Fibroblast of lung (primary cell): ENCODE measurements at regions not wholly inside any gene's neighbourhood (a gene's known extent, or its start where the extent isn't known, plus 50 kb on each side); places are given as distances from the start of the nearest gene placed in this dataset.

Experiments used
- CTCF ChIP-seq, 2 donors: IDR thresholded peaks in 1 of 2; conservative IDR thresholded peaks in 1 of 2; 1 replicate in 1 of 2; 2 replicates in 1 of 2; pipeline ENCODE4 v1.5.1; 2011 to 2012; ENCODE audit warnings: low read length in 2 of 2, control low read depth in 1 of 2, inconsistent platforms in 1 of 2, low read depth in 1 of 2, mild to moderate bottlenecking in 1 of 2
- EZH2 ChIP-seq: IDR thresholded peaks from 2 replicates; pipeline ENCODE4 v1.5.1; 2012; ENCODE audit warnings: low read length, control low read depth, mild to moderate bottlenecking; ENCODE audit errors: missing control alignments

GRCh38 chr20:39116020-39116419 is 153.9 kb downstream of the DHX35 start:
- no peak for TF ChIP-seq CTCF (conservative IDR thresholded peaks at IDR 0.05 in 1 of 2, IDR thresholded peaks at IDR 0.05 in 1 of 2; ENCODE audit: low read depth in 1 of 2, low read length in 2 of 2)
- no peak for TF ChIP-seq EZH2
